ENCODE measurements at regions not wholly inside any gene's neighbourhood (a gene's known extent, or its start where the extent isn't known, plus 50 kb on each side); places are given as distances from the start of the nearest gene placed in this dataset.

DNA sequence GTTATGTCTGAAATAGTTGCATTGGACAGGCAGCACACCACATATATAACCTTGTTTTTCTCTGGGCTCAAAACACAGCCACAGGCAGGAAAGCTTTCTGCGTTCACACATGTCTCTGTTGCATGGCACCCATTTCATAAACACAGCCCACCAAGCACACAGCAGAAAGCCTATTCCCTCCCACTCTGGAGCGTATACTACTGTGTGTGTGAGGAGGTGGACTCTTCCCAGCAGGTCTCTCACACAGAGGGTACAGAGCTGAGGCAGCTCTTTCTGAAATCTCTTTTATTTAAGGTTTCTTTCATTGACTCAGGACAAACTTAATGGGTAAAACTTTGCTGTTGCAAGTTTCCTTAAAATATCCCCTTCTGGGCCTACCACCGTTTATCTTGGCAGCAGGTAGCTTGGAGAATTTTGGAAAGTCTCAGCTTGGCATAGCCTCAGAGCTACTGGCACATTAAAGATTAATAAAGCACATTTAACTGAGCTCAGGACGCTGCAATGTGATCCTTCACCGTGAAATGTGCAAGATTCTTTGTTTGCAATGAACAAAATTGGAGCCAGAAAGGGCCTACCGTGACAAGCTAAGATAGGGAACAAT is 105.1 kb upstream of the NCKAP5 start (continued):
- TF ChIP-seq, protein P1, sequence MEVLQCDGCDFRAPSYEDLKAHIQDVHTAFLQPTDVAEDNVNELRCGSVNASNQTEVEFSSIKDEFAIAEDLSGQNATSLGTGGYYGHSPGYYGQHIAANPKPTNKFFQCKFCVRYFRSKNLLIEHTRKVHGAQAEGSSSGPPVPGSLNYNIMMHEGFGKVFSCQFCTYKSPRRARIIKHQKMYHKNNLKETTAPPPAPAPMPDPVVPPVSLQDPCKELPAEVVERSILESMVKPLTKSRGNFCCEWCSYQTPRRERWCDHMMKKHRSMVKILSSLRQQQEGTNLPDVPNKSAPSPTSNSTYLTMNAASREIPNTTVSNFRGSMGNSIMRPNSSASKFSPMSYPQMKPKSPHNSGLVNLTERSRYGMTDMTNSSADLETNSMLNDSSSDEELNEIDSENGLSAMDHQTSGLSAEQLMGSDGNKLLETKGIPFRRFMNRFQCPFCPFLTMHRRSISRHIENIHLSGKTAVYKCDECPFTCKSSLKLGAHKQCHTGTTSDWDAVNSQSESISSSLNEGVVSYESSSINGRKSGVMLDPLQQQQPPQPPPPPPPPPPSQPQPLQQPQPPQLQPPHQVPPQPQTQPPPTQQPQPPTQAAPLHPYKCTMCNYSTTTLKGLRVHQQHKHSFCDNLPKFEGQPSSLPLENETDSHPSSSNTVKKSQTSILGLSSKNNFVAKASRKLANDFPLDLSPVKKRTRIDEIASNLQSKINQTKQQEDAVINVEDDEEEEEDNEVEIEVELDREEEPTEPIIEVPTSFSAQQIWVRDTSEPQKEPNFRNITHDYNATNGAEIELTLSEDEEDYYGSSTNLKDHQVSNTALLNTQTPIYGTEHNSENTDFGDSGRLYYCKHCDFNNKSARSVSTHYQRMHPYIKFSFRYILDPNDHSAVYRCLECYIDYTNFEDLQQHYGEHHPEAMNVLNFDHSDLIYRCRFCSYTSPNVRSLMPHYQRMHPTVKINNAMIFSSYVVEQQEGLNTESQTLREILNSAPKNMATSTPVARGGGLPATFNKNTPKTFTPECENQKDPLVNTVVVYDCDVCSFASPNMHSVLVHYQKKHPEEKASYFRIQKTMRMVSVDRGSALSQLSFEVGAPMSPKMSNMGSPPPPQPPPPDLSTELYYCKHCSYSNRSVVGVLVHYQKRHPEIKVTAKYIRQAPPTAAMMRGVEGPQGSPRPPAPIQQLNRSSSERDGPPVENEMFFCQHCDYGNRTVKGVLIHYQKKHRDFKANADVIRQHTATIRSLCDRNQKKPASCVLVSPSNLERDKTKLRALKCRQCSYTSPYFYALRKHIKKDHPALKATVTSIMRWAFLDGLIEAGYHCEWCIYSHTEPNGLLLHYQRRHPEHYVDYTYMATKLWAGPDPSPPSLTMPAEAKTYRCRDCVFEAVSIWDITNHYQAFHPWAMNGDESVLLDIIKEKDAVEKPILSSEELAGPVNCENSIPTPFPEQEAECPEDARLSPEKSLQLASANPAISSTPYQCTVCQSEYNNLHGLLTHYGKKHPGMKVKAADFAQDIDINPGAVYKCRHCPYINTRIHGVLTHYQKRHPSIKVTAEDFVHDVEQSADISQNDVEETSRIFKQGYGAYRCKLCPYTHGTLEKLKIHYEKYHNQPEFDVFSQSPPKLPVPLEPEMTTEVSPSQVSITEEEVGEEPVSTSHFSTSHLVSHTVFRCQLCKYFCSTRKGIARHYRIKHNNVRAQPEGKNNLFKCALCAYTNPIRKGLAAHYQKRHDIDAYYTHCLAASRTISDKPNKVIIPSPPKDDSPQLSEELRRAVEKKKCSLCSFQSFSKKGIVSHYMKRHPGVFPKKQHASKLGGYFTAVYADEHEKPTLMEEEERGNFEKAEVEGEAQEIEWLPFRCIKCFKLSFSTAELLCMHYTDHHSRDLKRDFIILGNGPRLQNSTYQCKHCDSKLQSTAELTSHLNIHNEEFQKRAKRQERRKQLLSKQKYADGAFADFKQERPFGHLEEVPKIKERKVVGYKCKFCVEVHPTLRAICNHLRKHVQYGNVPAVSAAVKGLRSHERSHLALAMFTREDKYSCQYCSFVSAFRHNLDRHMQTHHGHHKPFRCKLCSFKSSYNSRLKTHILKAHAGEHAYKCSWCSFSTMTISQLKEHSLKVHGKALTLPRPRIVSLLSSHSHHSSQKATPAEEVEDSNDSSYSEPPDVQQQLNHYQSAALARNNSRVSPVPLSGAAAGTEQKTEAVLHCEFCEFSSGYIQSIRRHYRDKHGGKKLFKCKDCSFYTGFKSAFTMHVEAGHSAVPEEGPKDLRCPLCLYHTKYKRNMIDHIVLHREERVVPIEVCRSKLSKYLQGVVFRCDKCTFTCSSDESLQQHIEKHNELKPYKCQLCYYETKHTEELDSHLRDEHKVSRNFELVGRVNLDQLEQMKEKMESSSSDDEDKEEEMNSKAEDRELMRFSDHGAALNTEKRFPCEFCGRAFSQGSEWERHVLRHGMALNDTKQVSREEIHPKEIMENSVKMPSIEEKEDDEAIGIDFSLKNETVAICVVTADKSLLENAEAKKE (CRISPR knock-in tag; IDR thresholded peaks at IDR 0.05): no peak
- no peak for TF ChIP-seq STAT1 (IDR thresholded peaks at IDR 0.05; ENCODE audit: unreplicated experiment)
- TF ChIP-seq EZH2 (IDR thresholded peaks at IDR 0.05; ENCODE audit: low read depth, unreplicated experiment): no peak
- TF ChIP-seq, protein P2, sequence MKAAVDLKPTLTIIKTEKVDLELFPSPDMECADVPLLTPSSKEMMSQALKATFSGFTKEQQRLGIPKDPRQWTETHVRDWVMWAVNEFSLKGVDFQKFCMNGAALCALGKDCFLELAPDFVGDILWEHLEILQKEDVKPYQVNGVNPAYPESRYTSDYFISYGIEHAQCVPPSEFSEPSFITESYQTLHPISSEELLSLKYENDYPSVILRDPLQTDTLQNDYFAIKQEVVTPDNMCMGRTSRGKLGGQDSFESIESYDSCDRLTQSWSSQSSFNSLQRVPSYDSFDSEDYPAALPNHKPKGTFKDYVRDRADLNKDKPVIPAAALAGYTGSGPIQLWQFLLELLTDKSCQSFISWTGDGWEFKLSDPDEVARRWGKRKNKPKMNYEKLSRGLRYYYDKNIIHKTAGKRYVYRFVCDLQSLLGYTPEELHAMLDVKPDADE (IDR thresholded peaks at IDR 0.05): no peak
- no peak for TF ChIP-seq ZNF331 (CRISPR knock-in tag; IDR thresholded peaks at IDR 0.05; ENCODE audit: low read depth)
- TF ChIP-seq, protein P3, sequence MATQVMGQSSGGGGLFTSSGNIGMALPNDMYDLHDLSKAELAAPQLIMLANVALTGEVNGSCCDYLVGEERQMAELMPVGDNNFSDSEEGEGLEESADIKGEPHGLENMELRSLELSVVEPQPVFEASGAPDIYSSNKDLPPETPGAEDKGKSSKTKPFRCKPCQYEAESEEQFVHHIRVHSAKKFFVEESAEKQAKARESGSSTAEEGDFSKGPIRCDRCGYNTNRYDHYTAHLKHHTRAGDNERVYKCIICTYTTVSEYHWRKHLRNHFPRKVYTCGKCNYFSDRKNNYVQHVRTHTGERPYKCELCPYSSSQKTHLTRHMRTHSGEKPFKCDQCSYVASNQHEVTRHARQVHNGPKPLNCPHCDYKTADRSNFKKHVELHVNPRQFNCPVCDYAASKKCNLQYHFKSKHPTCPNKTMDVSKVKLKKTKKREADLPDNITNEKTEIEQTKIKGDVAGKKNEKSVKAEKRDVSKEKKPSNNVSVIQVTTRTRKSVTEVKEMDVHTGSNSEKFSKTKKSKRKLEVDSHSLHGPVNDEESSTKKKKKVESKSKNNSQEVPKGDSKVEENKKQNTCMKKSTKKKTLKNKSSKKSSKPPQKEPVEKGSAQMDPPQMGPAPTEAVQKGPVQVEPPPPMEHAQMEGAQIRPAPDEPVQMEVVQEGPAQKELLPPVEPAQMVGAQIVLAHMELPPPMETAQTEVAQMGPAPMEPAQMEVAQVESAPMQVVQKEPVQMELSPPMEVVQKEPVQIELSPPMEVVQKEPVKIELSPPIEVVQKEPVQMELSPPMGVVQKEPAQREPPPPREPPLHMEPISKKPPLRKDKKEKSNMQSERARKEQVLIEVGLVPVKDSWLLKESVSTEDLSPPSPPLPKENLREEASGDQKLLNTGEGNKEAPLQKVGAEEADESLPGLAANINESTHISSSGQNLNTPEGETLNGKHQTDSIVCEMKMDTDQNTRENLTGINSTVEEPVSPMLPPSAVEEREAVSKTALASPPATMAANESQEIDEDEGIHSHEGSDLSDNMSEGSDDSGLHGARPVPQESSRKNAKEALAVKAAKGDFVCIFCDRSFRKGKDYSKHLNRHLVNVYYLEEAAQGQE (IDR thresholded peaks at IDR 0.05; ENCODE audit: unreplicated experiment): no peak

Data from GM23338 (cell line).